ENCODE measurements at regions not wholly inside any gene's neighbourhood (a gene's known extent, or its start where the extent isn't known, plus 50 kb on each side); places are given as distances from the start of the nearest gene placed in this dataset.
"Not testable (repeated sequence)": the region's sequence is repeated elsewhere in the genome, so short reads cannot be mapped to it uniquely, and the experiment has no call there.

GRCh38 chr13:50388481-50388880 is 373.2 kb downstream of the KCNRG start:
- H3K4me3 ChIP-seq (ENCODE audit: low read depth, low read length): no peak overlapping the region
- no peak overlapping the region for H3K9ac ChIP-seq (ENCODE audit: low read depth, low read length)
- no peak overlapping the region for H3K27ac ChIP-seq (ENCODE audit: low read depth, low read length)
- peaks cover 47% of the 10 kb centered on the region for H3K4me1 ChIP-seq (ENCODE audit: control insufficient read depth, insufficient read depth, low read length)
- no peaks in the 10 kb centered on the region for H3K9me3 ChIP-seq (ENCODE audit: control insufficient read depth, insufficient read depth, low read length)
- H3K27me3 ChIP-seq (ENCODE audit: control insufficient read depth, insufficient read depth, low read length): no peaks in the 10 kb centered on the region
- no peaks in the 10 kb centered on the region for H3K36me3 ChIP-seq (ENCODE audit: control insufficient read depth, insufficient read depth, low read length)

GRCh38 chr13:50389726-50390125 is 374.5 kb downstream of the KCNRG start:
- no peaks in the 10 kb centered on the region for H3K27me3 ChIP-seq (ENCODE audit: control insufficient read depth, insufficient read depth, low read length)

GRCh38 chr13:50390503-50391248 is 375.4 kb downstream of the KCNRG start:
- H3K9ac ChIP-seq (ENCODE audit: low read depth, low read length): no peak overlapping the region
- no peaks in the 10 kb centered on the region for H3K36me3 ChIP-seq (ENCODE audit: control insufficient read depth, insufficient read depth, low read length)
- no peak overlapping the region for H3K27ac ChIP-seq (ENCODE audit: low read depth, low read length)
- peaks cover 51% of the 10 kb centered on the region for H3K4me1 ChIP-seq (ENCODE audit: control insufficient read depth, insufficient read depth, low read length)
- no peaks in the 10 kb centered on the region for H3K9me3 ChIP-seq (ENCODE audit: control insufficient read depth, insufficient read depth, low read length)
- H3K27me3 ChIP-seq (ENCODE audit: control insufficient read depth, insufficient read depth, low read length): no peaks in the 10 kb centered on the region
- H3K4me3 ChIP-seq (ENCODE audit: low read depth, low read length): no peak overlapping the region

More at GRCh38 chr13:50389726-50390125, 374.5 kb downstream of the KCNRG start:
- peaks cover 51% of the 10 kb centered on the region for H3K4me1 ChIP-seq (ENCODE audit: control insufficient read depth, insufficient read depth, low read length)
- H3K4me3 ChIP-seq (ENCODE audit: low read depth, low read length): no peak overlapping the region
- no peaks in the 10 kb centered on the region for H3K36me3 ChIP-seq (ENCODE audit: control insufficient read depth, insufficient read depth, low read length)
- H3K9ac ChIP-seq (ENCODE audit: low read depth, low read length): no peak overlapping the region
- H3K27ac ChIP-seq (ENCODE audit: low read depth, low read length): no peak overlapping the region
- no peaks in the 10 kb centered on the region for H3K9me3 ChIP-seq (ENCODE audit: control insufficient read depth, insufficient read depth, low read length)

- Histone ChIP-seq H3K36me3 (ENCODE audit: control insufficient read depth, insufficient read depth, low read length) (no peaks in the 10 kb centered on the region), H3K9me3 (ENCODE audit: control insufficient read depth, insufficient read depth, low read length) (no peaks in the 10 kb centered on the region), H3K27ac (ENCODE audit: low read depth, low read length) (no peak overlapping the region), H3K27me3 (ENCODE audit: control insufficient read depth, insufficient read depth, low read length) (no peaks in the 10 kb centered on the region), H3K9ac (ENCODE audit: low read depth, low read length) (no peak overlapping the region), H3K4me1 (ENCODE audit: control insufficient read depth, insufficient read depth, low read length) (peaks cover 35% of the 10 kb centered on the region), H3K4me3 (ENCODE audit: low read depth, low read length) (no peak overlapping the region)
These were observed 377.7 kb downstream of the KCNRG start for GRCh38 chr13:50392977-50393376.

- no peaks in the 10 kb centered on the region for H3K27me3 ChIP-seq (ENCODE audit: control insufficient read depth, insufficient read depth, low read length)
- H3K36me3 ChIP-seq (ENCODE audit: control insufficient read depth, insufficient read depth, low read length): no peaks in the 10 kb centered on the region
- H3K9me3 ChIP-seq (ENCODE audit: control insufficient read depth, insufficient read depth, low read length): no peaks in the 10 kb centered on the region
- peaks cover 29% of the 10 kb centered on the region for H3K4me1 ChIP-seq (ENCODE audit: control insufficient read depth, insufficient read depth, low read length)
- H3K9ac ChIP-seq (ENCODE audit: low read depth, low read length): no peak overlapping the region
- no peak overlapping the region for H3K27ac ChIP-seq (ENCODE audit: low read depth, low read length)
- no peak overlapping the region for H3K4me3 ChIP-seq (ENCODE audit: low read depth, low read length)
These were observed 378.4 kb downstream of the KCNRG start for GRCh38 chr13:50393628-50394027.

- Histone ChIP-seq H3K9ac (ENCODE audit: low read depth, low read length) (no peak overlapping the region), H3K36me3 (ENCODE audit: control insufficient read depth, insufficient read depth, low read length) (no peaks in the 10 kb centered on the region), H3K27ac (ENCODE audit: low read depth, low read length) (no peak overlapping the region), H3K27me3 (ENCODE audit: control insufficient read depth, insufficient read depth, low read length) (no peaks in the 10 kb centered on the region), H3K9me3 (ENCODE audit: control insufficient read depth, insufficient read depth, low read length) (no peaks in the 10 kb centered on the region), H3K4me1 (ENCODE audit: control insufficient read depth, insufficient read depth, low read length) (peaks cover 6% of the 10 kb centered on the region; the same call in 1 of the 2 replicates), H3K4me3 (ENCODE audit: low read depth, low read length) (no peak overlapping the region)
These were observed 380.8 kb downstream of the KCNRG start for GRCh38 chr13:50396001-50396400.

- not testable (repeated sequence) for H3K9ac ChIP-seq (ENCODE audit: low read depth, low read length)
These were observed 381.4 kb downstream of the KCNRG start for GRCh38 chr13:50396618-50397017.

GRCh38 chr13:50400035-50400726 is 384.9 kb downstream of the KCNRG start:
- H3K9me3 ChIP-seq (ENCODE audit: control insufficient read depth, insufficient read depth, low read length): no peaks in the 10 kb centered on the region
- no peak overlapping the region for H3K27ac ChIP-seq (ENCODE audit: low read depth, low read length)
- H3K27me3 ChIP-seq (ENCODE audit: control insufficient read depth, insufficient read depth, low read length): no peaks in the 10 kb centered on the region
- H3K9ac ChIP-seq (ENCODE audit: low read depth, low read length): no peak overlapping the region
- H3K36me3 ChIP-seq (ENCODE audit: control insufficient read depth, insufficient read depth, low read length): no peaks in the 10 kb centered on the region
- no peaks in the 10 kb centered on the region for H3K4me1 ChIP-seq (ENCODE audit: control insufficient read depth, insufficient read depth, low read length)
- H3K4me3 ChIP-seq (ENCODE audit: low read depth, low read length): no peak overlapping the region

More at GRCh38 chr13:50396618-50397017, 381.4 kb downstream of the KCNRG start:
- H3K27ac ChIP-seq (ENCODE audit: low read depth, low read length); H3K4me3 ChIP-seq (ENCODE audit: low read depth, low read length); H3K9me3 ChIP-seq (ENCODE audit: control insufficient read depth, insufficient read depth, low read length); H3K36me3 ChIP-seq (ENCODE audit: control insufficient read depth, insufficient read depth, low read length); H3K4me1 ChIP-seq (ENCODE audit: control insufficient read depth, insufficient read depth, low read length); H3K27me3 ChIP-seq (ENCODE audit: control insufficient read depth, insufficient read depth, low read length): not testable (repeated sequence)

GRCh38 chr13:50401049-50401505 is 385.8 kb downstream of the KCNRG start:
- no peak overlapping the region for H3K9ac ChIP-seq (ENCODE audit: low read depth, low read length)
- H3K4me3 ChIP-seq (ENCODE audit: low read depth, low read length): no peak overlapping the region
- no peaks in the 10 kb centered on the region for H3K9me3 ChIP-seq (ENCODE audit: control insufficient read depth, insufficient read depth, low read length)
- no peak overlapping the region for H3K27ac ChIP-seq (ENCODE audit: low read depth, low read length)
- H3K27me3 ChIP-seq (ENCODE audit: control insufficient read depth, insufficient read depth, low read length): no peaks in the 10 kb centered on the region
- H3K36me3 ChIP-seq (ENCODE audit: control insufficient read depth, insufficient read depth, low read length): no peaks in the 10 kb centered on the region
- no peaks in the 10 kb centered on the region for H3K4me1 ChIP-seq (ENCODE audit: control insufficient read depth, insufficient read depth, low read length)

GRCh38 chr13:50401721-50402465 is 386.6 kb downstream of the KCNRG start:
- H3K27ac ChIP-seq (ENCODE audit: low read depth, low read length): no peak overlapping the region
- no peaks in the 10 kb centered on the region for H3K27me3 ChIP-seq (ENCODE audit: control insufficient read depth, insufficient read depth, low read length)
- H3K4me3 ChIP-seq (ENCODE audit: low read depth, low read length): no peak overlapping the region
- H3K9ac ChIP-seq (ENCODE audit: low read depth, low read length): no peak overlapping the region
- no peaks in the 10 kb centered on the region for H3K36me3 ChIP-seq (ENCODE audit: control insufficient read depth, insufficient read depth, low read length)
- H3K4me1 ChIP-seq (ENCODE audit: control insufficient read depth, insufficient read depth, low read length): no peaks in the 10 kb centered on the region
- no peaks in the 10 kb centered on the region for H3K9me3 ChIP-seq (ENCODE audit: control insufficient read depth, insufficient read depth, low read length)

- H3K4me3 ChIP-seq (ENCODE audit: low read depth, low read length): no peak overlapping the region
- H3K4me1 ChIP-seq (ENCODE audit: control insufficient read depth, insufficient read depth, low read length): no peaks in the 10 kb centered on the region
- no peaks in the 10 kb centered on the region for H3K9me3 ChIP-seq (ENCODE audit: control insufficient read depth, insufficient read depth, low read length)
- H3K36me3 ChIP-seq (ENCODE audit: control insufficient read depth, insufficient read depth, low read length): no peaks in the 10 kb centered on the region
- H3K9ac ChIP-seq (ENCODE audit: low read depth, low read length): no peak overlapping the region
- H3K27ac ChIP-seq (ENCODE audit: low read depth, low read length): no peak overlapping the region
- H3K27me3 ChIP-seq (ENCODE audit: control insufficient read depth, insufficient read depth, low read length): no peaks in the 10 kb centered on the region
These were observed 388.1 kb downstream of the KCNRG start for GRCh38 chr13:50403311-50403710.

Data from HUES48 (cell line).